Activated CD4-positive, CD25-positive, alpha-beta regulatory T cell (primary cell): ENCODE measurements at regions not wholly inside any gene's neighbourhood (a gene's known extent, or its start where the extent isn't known, plus 50 kb on each side); places are given as distances from the start of the nearest gene placed in this dataset.
"Not testable (repeated sequence)": the region's sequence is repeated elsewhere in the genome, so short reads cannot be mapped to it uniquely, and the experiment has no call there.

Experiments used
- DNase-seq, 4 experiments: peaks; one replicate each; lab custom pipeline; 2025; lab: John Stamatoyannopoulos, UW

GRCh38 chr14:87815121-87815520 is 177.9 kb downstream of the GALC start:
- no peak for DNase-seq

GRCh38 chr14:87813686-87814085 is 179.3 kb downstream of the GALC start:
- no peak for DNase-seq

- DNase-seq = no peak
These were observed 179.8 kb downstream of the GALC start for GRCh38 chr14:87813211-87813610.

GRCh38 chr14:87811246-87811645 is 181.7 kb downstream of the GALC start:
- no peak for DNase-seq

GRCh38 chr14:87810711-87811110 is 182.3 kb downstream of the GALC start:
- no peak for DNase-seq

- DNase-seq = no peak
These were observed 183.7 kb downstream of the GALC start for GRCh38 chr14:87809261-87809660.

- DNase-seq = peak in 2 of 4 experiments; percentile 2 to 18
These were observed 187.7 kb downstream of the GALC start for GRCh38 chr14:87805315-87805723.

- no peak for DNase-seq
These were observed 192.8 kb downstream of the GALC start for GRCh38 chr14:87800216-87800615.

- DNase-seq = no peak
These were observed 193.6 kb downstream of the GALC start for GRCh38 chr14:87799400-87799799.

GRCh38 chr14:87797001-87797400 is 196.0 kb downstream of the GALC start:
- no peak for DNase-seq

- DNase-seq = no peak
These were observed 198.4 kb downstream of the GALC start for GRCh38 chr14:87794561-87794960.

- DNase-seq = no peak
These were observed 207.1 kb downstream of the GALC start for GRCh38 chr14:87785897-87786296.

GRCh38 chr14:87784386-87784785 is 208.6 kb downstream of the GALC start:
- DNase-seq = no peak

- DNase-seq = no peak
These were observed 209.9 kb downstream of the GALC start for GRCh38 chr14:87783071-87783470.

GRCh38 chr14:87772854-87773253 is 220.1 kb downstream of the GALC start:
- DNase-seq = no peak

GRCh38 chr14:87767567-87767901 is 225.4 kb downstream of the GALC start:
- DNase-seq = no peak

GRCh38 chr14:87758876-87759275 is 234.1 kb downstream of the GALC start:
- DNase-seq = no peak

- no peak for DNase-seq
These were observed 236.3 kb downstream of the GALC start for GRCh38 chr14:87756661-87757060.

GRCh38 chr14:87754520-87755223 is 238.3 kb downstream of the GALC start:
- DNase-seq = no peak

GRCh38 chr14:87748558-87748957 is 244.4 kb downstream of the GALC start:
- DNase-seq = no peak

- DNase-seq = no peak
These were observed 247.4 kb downstream of the GALC start for GRCh38 chr14:87745507-87746118.

GRCh38 chr14:87734577-87735360 is 258.2 kb downstream of the GALC start:
- not testable (repeated sequence) for DNase-seq

GRCh38 chr14:87733115-87733514 is 259.9 kb downstream of the GALC start:
- not testable (repeated sequence) for DNase-seq
